MM.1S (cell line): ENCODE measurements at regions not wholly inside any gene's neighbourhood (a gene's known extent, or its start where the extent isn't known, plus 50 kb on each side); places are given as distances from the start of the nearest gene placed in this dataset.

Experiments
- CTCF ChIP-seq: fragments of 300-600 bp; sonication (generic); IDR thresholded peaks from 2 replicates; pipeline ENCODE4 v1.5.1; 2016; ENCODE audit warnings: antibody characterized with exemption, low read length, mixed read lengths
- EZH2 ChIP-seq: fragments of 300-600 bp; sonication (generic); optimal IDR thresholded peaks from 2 replicates; pipeline ENCODE3; 2017; ENCODE audit warnings: low read depth, mild to moderate bottlenecking, antibody characterized with exemption, low read length, mixed read lengths
- EZH2phosphoT487 ChIP-seq: fragments of 300-600 bp; sonication (generic); IDR thresholded peaks from 2 replicates; pipeline ENCODE4 v1.6.1; 2018; ENCODE audit warnings: antibody characterized with exemption, low read length

- TF ChIP-seq CTCF (no peak), EZH2 (no peak), EZH2phosphoT487 (no peak)
Observed at GRCh38 chr1:34415140-34415539, 238.4 kb downstream of the C1orf94 start.
